HG03039 (cell line): ENCODE measurements at regions not wholly inside any gene's neighbourhood (a gene's known extent, or its start where the extent isn't known, plus 50 kb on each side); places are given as distances from the start of the nearest gene placed in this dataset.
A peak's percentile ranks its signal among the peaks of the same experiment; 100 is the strongest.
"Not testable (repeated sequence)": the region's sequence is repeated elsewhere in the genome, so short reads cannot be mapped to it uniquely, and the experiment has no call there.

Experiments used
- ATAC-seq: cut with Tn5 transposase; IDR thresholded peaks from one replicate; pipeline ENCODE4 v1.9.1; 2021; ENCODE audit warnings: mild to moderate bottlenecking, moderate library complexity; ENCODE audit not compliant: unreplicated experiment

DNA sequence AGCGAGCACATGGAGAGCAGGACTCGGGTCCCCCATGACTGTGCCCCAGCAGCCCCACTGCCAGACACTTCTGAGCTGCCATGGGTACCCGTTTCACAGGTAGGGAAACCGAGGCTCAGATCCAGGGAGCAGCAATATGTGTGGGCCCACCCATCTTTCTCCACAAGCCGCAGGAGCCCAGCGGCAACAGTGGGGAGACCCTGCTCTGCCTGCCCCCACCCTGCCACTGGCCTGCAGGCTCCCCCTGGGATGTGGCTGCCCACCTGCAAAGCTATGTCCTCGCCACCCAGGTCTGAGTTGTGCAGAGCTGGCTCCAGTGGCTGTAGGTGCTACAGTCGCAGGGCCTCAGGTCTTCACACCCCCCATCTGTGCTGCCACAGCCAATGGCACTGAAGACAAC lies 50.6 kb upstream of the C1QTNF9B start:
- ATAC-seq: no peak

GRCh38 chr13:23949200-23949599 lies 51.9 kb upstream of the C1QTNF9B start:
- ATAC-seq: no peak

GRCh38 chr13:23949736-23950135 lies 52.4 kb upstream of the C1QTNF9B start:
- ATAC-seq: no peak

- ATAC-seq: no peak
Measured at GRCh38 chr13:23950736-23951510, 53.6 kb upstream of the C1QTNF9B start.

- no peak for ATAC-seq
Measured at GRCh38 chr13:23952796-23953195, 55.5 kb upstream of the C1QTNF9B start.

GRCh38 chr13:23953860-23954512 lies 56.7 kb upstream of the C1QTNF9B start:
- ATAC-seq: no peak

DNA sequence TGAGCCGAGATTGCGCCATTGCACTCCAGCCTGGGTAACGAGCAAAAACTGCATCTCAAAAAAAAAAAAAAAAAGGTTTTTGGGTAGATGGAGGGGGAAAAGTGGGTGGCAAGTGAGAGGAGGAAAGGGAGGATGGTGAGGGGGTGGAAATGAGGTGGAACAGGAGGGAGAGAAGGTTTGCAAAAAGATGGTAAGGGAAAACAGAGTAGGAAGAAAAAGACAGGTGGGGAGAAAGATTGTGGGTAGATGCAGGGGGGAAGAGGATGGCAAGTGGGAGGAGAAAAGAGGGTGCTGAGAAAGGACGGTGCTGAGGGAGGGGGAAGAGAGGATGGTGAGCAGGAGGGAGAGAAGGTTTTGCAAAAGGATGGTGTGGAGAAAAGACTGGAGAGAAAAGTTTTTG lies 57.8 kb upstream of the C1QTNF9B start:
- ATAC-seq: no peak

- ATAC-seq: no peak
Measured at GRCh38 chr13:23956106-23956505, 58.8 kb upstream of the C1QTNF9B start.

GRCh38 chr13:23957981-23958380 lies 60.7 kb upstream of the C1QTNF9B start:
- no peak for ATAC-seq

- no peak for ATAC-seq
Measured at GRCh38 chr13:23959231-23959862, 62.0 kb upstream of the C1QTNF9B start.

GRCh38 chr13:23960566-23961156 lies 63.4 kb upstream of the C1QTNF9B start:
- ATAC-seq: no peak

DNA sequence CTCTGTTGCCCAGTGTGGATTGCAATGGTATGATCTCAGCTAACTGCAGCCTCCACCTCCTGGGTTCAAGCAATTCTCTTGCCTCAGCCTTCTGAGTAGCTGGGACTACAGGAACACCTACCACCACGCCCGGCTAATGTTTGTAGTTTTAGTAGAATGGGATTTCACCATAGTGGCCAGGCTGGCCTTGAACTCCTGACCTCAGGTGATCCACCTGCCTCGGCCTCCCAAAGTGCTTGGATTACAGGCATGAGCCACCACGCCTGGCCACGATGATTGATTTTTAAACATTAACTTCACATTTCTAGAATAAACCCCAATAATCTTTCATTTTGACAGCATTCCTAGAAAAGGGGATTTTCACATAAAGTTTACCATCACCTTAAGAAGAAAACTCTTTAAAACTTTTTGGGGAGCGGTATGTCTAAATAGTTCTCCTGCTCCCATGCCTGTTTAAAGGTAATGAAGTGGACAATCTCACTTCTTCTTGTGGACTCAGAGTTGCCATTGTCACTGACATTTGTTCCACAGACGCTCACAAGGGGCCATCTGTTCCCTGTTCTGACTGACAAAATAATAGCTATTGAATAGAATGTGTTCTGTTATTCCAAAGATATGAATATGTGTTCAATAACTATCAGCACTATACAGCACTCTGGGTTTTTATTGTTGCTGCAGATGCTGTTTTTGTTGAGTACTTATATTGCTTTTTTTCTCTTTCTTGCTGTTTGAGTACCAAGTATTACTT lies 66.1 kb upstream of the C1QTNF9B start:
- no peak for ATAC-seq

DNA sequence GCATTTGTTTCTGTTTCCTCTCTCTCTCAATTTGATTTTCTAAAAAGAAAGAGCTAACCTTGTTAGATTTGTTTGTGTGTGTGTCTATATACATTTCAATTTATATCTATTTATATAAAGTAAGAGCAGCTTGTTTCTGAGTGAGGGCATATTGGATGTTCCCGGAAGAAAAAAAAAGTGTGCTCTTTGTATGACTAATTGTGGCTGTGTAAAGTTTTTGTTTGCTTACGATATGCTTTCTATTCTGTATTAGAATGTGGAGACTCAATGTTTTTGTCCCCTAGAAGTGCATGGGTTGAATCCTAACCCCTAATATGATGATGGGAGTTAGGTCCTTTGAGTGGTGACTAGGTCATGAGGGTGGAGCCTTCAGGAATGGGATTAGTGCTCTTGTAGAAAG lies 66.6 kb upstream of the C1QTNF9B start:
- no peak for ATAC-seq

DNA sequence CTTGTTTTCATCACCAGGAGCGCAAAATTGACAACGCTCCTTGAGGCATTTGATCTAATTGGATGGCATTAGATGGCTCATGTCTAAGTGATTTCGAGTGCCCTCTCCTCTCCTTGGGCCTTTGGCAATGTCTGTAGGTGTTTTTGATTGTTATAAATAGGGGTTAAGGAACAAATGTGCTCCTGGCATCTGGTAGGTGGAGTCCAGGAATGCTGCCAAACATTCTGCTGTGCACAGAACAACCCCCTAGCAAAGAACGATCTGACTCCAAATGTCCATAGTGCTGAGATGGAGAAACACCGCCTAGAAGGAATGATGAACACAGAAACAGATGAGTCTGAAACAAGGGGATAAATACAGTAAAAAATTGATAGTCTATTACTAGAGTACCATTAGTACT lies 68.0 kb upstream of the C1QTNF9B start:
- no peak for ATAC-seq

- ATAC-seq: no peak
Measured at GRCh38 chr13:23966221-23966690, 69.0 kb upstream of the C1QTNF9B start.

- ATAC-seq: peak; percentile 68
Measured at GRCh38 chr13:23966691-23967615, 69.7 kb upstream of the C1QTNF9B start.

GRCh38 chr13:23967792-23968191 lies 70.5 kb upstream of the C1QTNF9B start:
- not testable (repeated sequence) for ATAC-seq

GRCh38 chr13:23969647-23970046 lies 72.3 kb upstream of the C1QTNF9B start:
- no peak for ATAC-seq

DNA sequence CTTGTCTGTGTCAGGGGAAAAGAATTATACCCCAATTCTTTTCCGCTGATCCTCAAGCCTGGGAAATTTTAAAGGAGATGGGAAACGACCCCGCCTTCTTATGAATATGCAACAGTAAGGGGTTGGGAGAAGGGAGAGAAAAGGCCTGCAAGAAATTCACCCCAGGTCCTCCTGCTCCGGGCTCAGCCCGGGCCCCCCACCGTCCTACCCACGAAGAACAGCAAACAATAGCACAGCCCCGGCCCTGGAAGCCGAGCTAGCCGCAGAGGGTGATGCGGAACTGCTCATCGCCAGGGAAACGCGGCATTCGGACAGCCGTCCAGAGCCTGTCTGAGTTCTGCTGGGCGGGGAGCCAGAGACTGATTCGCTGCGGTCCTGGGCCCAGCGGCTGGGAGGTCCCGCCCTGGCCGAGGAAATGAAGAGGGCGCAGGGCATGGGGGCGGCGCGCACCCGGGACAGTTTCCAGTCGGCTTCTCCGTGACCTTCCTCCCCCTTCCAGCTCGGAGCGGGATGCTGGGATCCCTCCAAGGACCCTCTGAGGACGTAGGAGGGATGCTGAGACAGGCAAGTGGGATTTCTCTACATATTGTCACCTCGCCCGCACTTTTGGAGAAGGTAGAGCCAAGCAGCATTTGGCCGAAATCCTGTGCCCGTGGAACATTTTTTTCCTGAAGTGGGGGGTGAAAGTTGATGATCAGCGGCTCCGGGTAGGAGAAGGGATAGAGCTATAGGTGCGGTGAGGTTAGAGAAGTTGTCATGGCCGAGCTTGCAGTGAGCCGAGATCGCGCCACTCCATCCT lies 82.3 kb upstream of the C1QTNF9B start:
- ATAC-seq: peak; percentile 49
